ENCODE measurements at regions not wholly inside any gene's neighbourhood (a gene's known extent, or its start where the extent isn't known, plus 50 kb on each side); places are given as distances from the start of the nearest gene placed in this dataset.

DNA sequence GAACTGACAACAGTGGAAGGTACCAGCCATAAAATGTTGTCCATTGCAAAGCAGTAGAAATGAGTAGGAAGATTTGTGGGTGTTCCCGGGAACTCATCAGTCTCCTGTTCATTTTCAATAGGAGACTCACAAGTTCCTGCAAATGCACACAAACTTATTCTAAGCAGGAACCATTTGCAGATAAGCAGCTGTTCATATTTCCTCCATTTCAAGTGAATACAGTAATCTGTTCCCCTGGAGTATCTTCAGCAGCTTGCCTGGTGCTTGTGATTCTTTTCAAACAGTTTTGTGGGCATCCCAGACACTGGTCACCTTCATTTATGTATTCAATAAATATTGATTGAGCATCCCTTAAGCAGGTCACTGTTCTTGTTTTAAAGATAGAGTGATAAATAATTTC is 1315.5 kb upstream of the C9orf72 start:
- Histone ChIP-seq H3K4me3 (no peak overlapping the region), H3K27ac (replicated peaks) (no peak overlapping the region), H3K36me3 (no peaks in the 10 kb centered on the region), H3K9me3 (replicated peaks) (no peaks in the 10 kb centered on the region), H3K4me1 (no peaks in the 10 kb centered on the region), H3K27me3 (ENCODE audit: low read depth) (no peaks in the 10 kb centered on the region)
- no peak for DNase-seq
- TF ChIP-seq, protein P1, sequence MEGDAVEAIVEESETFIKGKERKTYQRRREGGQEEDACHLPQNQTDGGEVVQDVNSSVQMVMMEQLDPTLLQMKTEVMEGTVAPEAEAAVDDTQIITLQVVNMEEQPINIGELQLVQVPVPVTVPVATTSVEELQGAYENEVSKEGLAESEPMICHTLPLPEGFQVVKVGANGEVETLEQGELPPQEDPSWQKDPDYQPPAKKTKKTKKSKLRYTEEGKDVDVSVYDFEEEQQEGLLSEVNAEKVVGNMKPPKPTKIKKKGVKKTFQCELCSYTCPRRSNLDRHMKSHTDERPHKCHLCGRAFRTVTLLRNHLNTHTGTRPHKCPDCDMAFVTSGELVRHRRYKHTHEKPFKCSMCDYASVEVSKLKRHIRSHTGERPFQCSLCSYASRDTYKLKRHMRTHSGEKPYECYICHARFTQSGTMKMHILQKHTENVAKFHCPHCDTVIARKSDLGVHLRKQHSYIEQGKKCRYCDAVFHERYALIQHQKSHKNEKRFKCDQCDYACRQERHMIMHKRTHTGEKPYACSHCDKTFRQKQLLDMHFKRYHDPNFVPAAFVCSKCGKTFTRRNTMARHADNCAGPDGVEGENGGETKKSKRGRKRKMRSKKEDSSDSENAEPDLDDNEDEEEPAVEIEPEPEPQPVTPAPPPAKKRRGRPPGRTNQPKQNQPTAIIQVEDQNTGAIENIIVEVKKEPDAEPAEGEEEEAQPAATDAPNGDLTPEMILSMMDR (IDR thresholded peaks at IDR 0.05; ENCODE audit: borderline replicate concordance): no peak
- intact Hi-C loops (cut with micrococcal nuclease): no loop called here

DNA sequence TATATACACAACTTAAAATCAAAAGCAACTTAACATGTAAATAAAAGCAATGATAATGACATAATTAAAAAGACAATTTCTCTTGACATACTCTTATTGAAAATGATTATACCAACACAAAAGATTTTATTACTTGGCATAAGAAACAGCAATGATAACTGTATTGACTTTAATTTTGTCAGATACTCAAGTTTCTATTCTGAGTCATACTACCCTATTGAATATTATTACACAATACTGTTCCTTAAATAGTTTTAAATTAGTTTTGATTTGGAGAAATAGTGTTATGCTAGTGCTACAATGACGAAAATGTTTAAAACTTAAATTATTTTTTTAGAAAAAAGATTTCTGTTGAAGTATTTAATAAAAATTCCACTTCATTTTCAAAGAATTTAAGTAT is 1319.3 kb upstream of the C9orf72 start:
- DNase-seq: no peak
- TF ChIP-seq, protein P1 (IDR thresholded peaks at IDR 0.05; ENCODE audit: borderline replicate concordance): no peak
- no peak overlapping the region for H3K27ac ChIP-seq (replicated peaks)
- intact Hi-C loops (cut with micrococcal nuclease): no loop called here
- no peaks in the 10 kb centered on the region for H3K27me3 ChIP-seq (ENCODE audit: low read depth)
- no peaks in the 10 kb centered on the region for H3K9me3 ChIP-seq (replicated peaks)
- H3K4me1 ChIP-seq: no peaks in the 10 kb centered on the region
- H3K4me3 ChIP-seq: no peak overlapping the region
- no peaks in the 10 kb centered on the region for H3K36me3 ChIP-seq

DNA sequence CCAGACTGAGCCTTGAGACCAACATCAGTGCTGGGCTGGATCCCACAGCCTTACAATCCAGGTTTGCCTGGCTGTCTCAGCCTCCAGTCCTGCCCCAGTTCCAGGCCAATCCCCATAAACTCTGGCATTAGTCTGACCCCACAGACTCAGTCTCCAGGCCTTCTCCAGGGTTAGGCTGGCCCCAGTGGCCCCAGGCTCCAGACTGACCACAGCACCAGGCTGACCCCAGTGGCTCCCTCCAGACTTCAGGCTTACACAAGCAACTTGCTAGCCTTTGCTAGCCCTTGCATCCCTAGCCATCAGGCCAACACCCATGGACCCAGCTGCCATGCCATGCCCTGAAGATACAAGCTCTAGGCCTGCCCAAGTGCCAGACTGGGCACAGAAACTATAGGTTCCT is 1326.0 kb upstream of the C9orf72 start:
- TF ChIP-seq, protein P1 (IDR thresholded peaks at IDR 0.05; ENCODE audit: borderline replicate concordance): no peak
- intact Hi-C loops (cut with micrococcal nuclease): no loop called here
- H3K27me3 ChIP-seq (ENCODE audit: low read depth): no peaks in the 10 kb centered on the region

DNA sequence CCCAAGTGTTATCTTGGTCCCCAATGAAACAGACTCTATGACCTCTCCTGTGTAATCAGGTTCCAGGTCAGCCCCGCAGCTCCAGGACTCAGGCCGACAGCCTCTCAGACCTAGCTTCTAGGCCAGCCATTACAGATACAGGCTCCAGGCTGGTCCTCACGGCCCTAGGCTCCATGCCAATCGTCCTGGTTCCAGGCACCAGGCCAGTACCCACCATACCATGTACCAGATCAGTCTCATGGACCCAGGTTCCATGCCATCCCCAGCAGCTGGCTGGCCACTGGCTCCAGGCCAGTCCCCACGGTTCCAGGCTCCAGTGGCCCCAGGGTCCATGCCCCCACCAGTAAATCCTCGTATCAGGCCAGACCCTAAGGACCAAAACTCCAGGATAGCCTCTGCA is 1326.6 kb upstream of the C9orf72 start:
- Histone ChIP-seq H3K9me3 (replicated peaks) (peaks cover 24% of the 10 kb centered on the region), H3K4me1 (no peaks in the 10 kb centered on the region), H3K36me3 (no peaks in the 10 kb centered on the region), H3K4me3 (no peak overlapping the region), H3K27ac (replicated peaks) (no peak overlapping the region), H3K27me3 (ENCODE audit: low read depth) (no peaks in the 10 kb centered on the region)
- no peak for DNase-seq
- TF ChIP-seq, protein P1 (IDR thresholded peaks at IDR 0.05; ENCODE audit: borderline replicate concordance): no peak
- intact Hi-C loops (cut with micrococcal nuclease): no loop called here

More for the DNA sequence above, 1326.0 kb upstream of the C9orf72 start:
- H3K4me3 ChIP-seq: no peak overlapping the region
- H3K27ac ChIP-seq (replicated peaks): no peak overlapping the region
- peaks cover 24% of the 10 kb centered on the region for H3K9me3 ChIP-seq (replicated peaks)
- H3K4me1 ChIP-seq: no peaks in the 10 kb centered on the region
- H3K36me3 ChIP-seq: no peaks in the 10 kb centered on the region
- DNase-seq: no peak

DNA sequence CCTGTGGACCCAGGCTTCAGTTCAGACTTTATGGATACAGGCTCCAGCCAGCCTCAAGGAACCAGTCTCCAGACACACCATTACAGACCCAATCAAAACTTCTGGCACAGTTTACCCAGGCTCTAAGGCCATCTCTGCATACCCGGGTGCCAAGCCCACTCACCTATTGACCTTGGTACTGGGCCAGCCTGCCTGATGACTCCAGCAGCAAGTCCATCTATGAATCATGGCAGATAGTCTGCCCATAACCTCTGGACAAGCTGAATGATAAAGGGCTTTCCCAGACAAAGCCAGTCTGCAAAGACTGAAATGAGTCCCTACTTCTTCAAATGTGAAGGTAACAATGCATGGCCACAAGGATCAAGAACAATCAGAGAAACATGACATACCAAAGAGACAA is 1327.1 kb upstream of the C9orf72 start:
- intact Hi-C loops (cut with micrococcal nuclease): no loop called here
- DNase-seq: no peak

More for the DNA sequence above, 1327.1 kb upstream of the C9orf72 start:
- Histone ChIP-seq H3K4me3 (no peak overlapping the region), H3K9me3 (replicated peaks) (peaks cover 24% of the 10 kb centered on the region), H3K27ac (replicated peaks) (no peak overlapping the region), H3K36me3 (no peaks in the 10 kb centered on the region), H3K4me1 (no peaks in the 10 kb centered on the region), H3K27me3 (ENCODE audit: low read depth) (no peaks in the 10 kb centered on the region)
- TF ChIP-seq, protein P1 (IDR thresholded peaks at IDR 0.05; ENCODE audit: borderline replicate concordance): no peak

All from left ventricle myocardium inferior (tissue), 1 donor.